OCI-M1 (cell line): ENCODE measurements at regions not wholly inside any gene's neighbourhood (a gene's known extent, or its start where the extent isn't known, plus 50 kb on each side); places are given as distances from the start of the nearest gene placed in this dataset.
"Not testable (repeated sequence)": the region's sequence is repeated elsewhere in the genome, so short reads cannot be mapped to it uniquely, and the experiment has no call there.

Experiments used
- DNase-seq: peaks from one replicate; lab custom pipeline; 2025; lab: John Stamatoyannopoulos, UW

- no peak for DNase-seq
Observed at GRCh38 chr2:156778916-156779315, 342.7 kb downstream of the GPD2 start.

DNA sequence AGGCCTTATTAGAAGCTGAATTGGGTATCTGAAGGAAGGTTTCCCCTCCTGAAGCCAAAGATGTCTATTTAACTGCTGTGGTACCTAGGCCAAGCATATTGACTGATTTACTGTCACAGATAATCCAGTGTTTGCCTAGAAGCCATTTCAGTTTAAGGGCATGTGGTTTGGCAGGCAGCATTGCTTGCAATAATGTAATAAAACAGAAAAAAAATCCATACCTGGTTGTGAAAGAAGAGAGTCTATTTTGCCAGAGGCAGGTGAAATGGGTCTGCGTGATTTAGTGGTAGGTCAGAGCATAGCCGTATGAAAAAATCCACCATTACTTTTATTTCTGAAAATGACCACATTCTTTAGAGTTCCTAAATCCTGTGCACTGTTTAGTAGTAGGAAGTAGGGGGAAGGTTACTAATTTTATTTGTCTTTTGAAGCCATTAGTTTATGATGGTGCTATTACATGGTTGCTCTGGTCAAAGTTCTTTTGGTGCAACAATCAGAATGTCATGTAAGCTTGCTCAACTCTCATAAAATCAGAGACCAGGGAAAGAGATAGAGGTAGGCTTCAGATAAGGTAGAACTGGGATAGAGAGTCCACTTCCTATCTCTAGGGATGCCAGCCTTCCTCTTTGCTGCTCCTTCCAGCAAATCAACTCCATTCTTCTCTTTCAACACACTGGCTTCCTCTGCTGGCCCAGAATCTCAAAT is 343.4 kb downstream of the GPD2 start:
- no peak for DNase-seq

DNA sequence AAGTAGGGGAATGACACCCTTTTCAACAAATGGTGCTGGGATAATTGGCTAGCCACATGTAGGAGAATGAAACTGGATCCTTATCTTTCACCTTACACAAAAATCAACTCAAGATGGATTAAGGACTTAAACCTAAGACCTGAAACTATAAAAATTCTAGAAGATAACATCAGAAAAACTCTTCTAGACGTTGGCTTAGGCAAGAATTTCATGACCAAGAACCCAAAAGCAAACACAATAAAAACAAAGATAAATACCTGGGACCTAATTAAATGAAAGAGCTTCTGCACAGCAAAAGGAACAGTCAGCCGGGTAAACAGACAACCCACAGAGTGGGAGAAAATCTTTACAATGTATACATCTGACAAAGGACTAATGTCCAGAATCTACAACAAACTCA is 345.5 kb downstream of the GPD2 start:
- not testable (repeated sequence) for DNase-seq

- DNase-seq: no peak
Observed at GRCh38 chr2:156784020-156784701, 348.0 kb downstream of the GPD2 start.

DNA sequence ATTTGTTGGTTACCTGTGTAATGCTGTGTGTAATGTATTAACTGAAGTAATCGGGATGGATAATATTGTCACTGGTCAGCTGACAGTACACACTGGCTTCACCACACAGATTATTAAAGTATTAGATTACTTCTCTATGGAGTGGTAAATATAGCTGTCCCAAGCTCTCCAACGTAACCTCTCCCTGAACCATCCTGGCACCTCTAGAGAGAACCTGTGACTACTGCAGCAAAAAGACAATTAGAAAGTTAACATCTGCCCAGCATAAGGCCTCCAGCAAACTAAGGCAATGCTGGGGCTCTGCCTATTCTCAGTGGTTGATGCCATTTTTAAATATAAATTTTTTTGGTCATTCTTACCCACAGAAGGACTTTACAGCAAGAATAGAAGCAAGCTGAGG is 351.3 kb downstream of the GPD2 start:
- no peak for DNase-seq

GRCh38 chr2:156790343-156791037 is 354.3 kb downstream of the GPD2 start:
- no peak for DNase-seq

DNA sequence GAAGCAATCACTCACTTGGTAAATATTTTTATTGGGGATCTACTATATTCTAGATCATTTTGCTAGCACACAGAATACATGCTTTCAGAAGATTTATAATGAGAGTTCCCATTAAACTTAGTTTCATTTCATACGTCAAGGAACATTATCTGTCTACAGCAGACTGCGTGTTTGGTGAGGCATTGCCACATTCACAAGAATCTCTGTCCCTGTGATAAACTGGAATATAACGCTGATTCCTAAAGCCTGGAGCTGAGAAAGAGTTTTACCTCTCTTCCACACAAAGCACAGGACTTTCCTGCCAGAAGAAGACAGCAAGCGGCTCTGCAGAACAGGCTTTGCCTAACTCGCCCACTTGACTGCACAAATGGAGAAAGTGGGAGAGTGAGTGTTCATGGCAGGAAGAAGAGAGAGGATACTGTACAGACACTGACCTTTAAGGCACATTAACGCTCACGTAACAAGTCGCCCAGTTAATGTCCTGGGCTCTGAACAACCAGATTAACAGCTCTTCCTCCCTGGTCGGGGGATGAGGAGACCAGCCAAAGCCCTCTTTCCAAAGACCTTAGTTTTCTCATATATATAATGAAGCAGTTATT is 356.2 kb downstream of the GPD2 start:
- DNase-seq: peak; percentile 78

GRCh38 chr2:156797832-156798231 is 361.7 kb downstream of the GPD2 start:
- peak; percentile 95 for DNase-seq

DNA sequence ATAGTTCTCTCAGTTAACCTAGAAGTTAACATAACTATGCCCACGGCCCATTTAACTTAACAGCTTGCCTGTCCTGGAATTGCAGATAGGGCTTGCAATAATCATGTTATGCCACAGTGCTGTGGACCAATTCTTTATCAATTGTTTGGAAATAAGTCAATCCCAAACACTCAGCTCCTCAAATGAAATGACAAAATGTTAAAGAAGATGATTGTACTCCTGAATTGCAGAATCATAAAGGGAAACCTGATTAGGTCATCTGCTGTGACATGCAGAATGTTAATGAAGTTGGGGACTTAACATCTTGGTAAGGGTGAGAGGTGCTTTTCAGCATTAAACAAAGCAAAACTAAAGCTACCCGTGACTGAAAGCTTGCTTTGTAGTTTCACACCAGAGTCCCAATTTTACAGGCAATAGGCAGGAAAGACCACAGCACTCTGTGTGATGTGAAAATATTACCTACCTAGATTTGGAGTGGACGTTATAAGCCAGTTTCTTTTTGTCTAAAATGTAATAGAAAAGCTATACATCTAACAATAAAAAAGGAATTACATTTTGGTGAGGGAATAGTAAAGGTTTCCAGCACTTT is 364.0 kb downstream of the GPD2 start:
- peak; percentile 9 for DNase-seq

GRCh38 chr2:156800781-156801361 is 364.7 kb downstream of the GPD2 start:
- DNase-seq: no peak

- no peak for DNase-seq
Observed at GRCh38 chr2:156803243-156803642, 367.1 kb downstream of the GPD2 start.

DNA sequence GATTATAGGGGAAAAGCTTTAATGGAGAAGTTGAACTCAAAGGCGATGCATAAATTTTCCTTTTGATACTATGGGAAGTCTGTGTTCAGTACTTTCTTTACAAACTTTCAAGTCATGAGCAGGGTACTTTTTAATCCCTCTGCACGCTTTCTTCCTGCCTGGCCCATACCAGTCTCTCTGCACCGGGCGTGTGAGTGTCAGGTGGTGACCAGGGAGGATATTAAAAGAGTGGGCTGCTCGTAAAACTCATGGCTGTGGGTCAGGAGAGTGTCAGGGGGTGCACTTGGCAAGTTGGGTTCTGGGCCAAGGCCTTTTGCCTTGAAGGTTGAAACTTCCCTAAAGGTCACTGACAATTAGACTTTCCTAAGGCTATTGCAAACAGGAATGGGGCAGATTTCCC is 367.8 kb downstream of the GPD2 start:
- no peak for DNase-seq

DNA sequence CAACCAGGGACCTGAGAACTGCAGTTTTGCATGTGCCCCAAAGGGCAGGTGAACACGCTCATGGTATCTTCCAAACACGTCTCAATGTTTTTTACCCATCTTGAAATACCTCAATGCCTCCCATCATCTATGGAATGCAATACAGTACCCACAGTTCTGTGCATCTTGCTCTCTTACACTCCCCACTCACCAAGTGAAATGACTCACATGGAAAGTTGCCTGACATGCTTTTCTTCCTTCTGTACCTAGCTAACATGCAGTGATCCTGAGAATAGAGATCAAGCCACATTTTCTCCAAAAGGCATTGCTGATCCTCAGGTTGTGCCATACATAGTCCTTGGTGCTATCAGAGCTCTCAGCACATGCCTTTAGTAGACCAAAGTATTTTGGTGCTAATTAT is 373.9 kb downstream of the GPD2 start:
- no peak for DNase-seq

GRCh38 chr2:156812496-156812895 is 376.3 kb downstream of the GPD2 start:
- no peak for DNase-seq

GRCh38 chr2:156817430-156817829 is 381.3 kb downstream of the GPD2 start:
- DNase-seq: no peak

DNA sequence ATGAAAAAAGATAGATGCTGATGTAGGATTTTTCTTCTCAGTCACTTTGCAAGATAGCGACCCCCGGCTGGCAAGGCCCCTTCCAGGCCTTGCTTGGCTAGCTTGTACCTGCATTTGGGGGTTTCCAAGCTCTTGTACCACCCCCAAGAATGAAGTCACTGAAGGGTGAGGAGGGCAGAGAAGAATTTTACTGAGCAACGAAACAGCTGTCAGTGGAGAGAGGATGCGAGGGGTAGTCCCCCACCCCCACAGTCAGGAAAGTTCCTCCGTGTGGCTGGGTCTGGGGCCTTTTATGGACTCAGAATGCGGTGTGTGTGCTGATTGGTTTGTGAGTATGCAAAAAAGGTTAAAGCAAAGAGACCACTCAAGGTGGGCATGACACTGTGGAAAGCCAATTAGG is 382.0 kb downstream of the GPD2 start:
- no peak for DNase-seq

GRCh38 chr2:156818944-156819343 is 382.8 kb downstream of the GPD2 start:
- DNase-seq: peak; percentile 7

DNA sequence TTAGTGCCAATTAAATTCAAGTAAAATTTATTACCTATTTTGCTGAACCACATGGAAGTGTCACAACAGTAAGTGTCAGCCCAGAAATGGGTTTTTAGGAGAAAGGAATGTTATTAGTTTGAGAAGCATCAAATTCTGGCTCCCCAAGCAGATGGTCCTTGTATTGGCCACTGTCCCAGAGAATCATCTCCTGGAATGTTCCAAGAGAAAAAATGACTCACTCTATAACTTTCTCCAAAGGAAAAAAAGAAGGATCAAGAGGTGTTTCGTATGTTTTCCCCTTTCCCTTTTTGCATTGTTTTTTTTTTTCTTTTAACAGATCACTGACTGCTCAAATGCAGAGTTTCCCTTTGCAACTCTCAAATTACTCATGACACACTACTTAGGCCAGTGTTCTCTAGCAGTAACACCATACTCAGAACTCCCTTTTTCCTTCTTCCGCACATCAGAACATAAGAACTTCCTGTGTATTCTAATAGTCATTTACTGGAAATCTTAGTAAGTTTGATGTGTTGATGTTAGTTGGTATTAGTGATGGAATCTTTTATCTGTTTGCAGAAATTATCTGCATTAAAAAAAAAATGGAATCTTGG is 390.3 kb downstream of the GPD2 start:
- no peak for DNase-seq

DNA sequence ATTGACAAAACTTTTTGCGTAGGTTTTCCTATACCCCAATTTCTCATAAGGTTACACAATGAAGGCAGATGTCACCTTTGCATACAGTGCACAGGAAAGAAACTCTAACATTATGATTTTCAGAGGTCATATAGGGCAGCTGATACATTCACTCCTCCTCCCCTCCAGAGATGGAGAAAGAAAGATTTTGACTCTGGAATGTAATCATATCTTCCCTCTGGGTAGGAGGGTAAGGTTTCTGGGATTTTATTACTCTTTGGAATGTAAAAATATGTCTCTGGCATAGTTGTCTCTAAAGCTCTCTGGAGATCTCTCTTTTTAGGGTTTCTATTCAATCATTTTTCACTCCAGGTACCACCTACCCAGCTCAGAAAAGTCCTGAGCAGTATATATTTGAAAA is 398.3 kb downstream of the GPD2 start:
- DNase-seq: no peak

DNA sequence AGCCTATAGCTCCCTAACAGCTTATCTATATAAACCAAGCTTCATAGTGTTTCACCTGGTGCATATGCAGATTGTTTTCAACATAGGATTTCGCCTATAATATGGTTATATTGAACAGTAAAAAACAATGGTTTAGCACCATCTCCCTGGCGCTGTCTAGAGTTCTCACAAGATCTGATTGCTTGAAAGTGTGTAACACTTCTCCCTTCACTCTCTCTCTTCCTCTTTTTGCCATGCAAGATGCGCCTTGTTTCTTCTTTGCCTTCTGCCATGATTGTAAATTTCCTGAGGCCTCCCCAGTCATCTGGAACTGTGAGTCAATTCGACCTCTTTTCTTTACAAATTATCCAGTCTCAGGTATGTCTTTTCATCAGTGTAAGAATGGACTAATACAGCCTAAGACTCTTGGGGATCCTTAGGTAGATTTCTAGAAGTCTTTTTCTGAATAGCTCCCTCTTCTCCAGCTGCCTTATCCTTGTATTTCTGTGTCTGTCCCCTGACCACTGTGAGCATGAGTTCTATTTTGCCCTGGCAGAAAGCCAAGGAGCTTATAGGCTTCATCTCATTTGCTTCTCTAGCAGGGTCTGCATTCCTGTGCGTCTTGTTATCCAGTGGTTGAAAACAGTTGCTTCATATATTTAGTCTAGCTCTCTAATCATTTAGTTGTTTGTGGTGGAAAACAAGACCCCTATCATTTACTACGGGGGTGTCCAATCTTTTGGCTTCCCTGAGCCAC is 401.6 kb downstream of the GPD2 start:
- peak; percentile 41 for DNase-seq

GRCh38 chr2:156841321-156841720 is 405.1 kb downstream of the GPD2 start:
- DNase-seq: peak; percentile 64
